ENCODE measurements at regions not wholly inside any gene's neighbourhood (a gene's known extent, or its start where the extent isn't known, plus 50 kb on each side); places are given as distances from the start of the nearest gene placed in this dataset.

- no peak for DNase-seq (ENCODE audit: low read depth in 6 of 9, low spot score in 9 of 9)
- WGBS: 72% methylated on average over 6 of the region's 6 CpGs
- H3K27me3 ChIP-seq (ENCODE audit: control insufficient read depth in 2 of 2, insufficient read depth in 1 of 2, low read length in 1 of 2): no peaks in the 10 kb centered on the region
- no peaks in the 10 kb centered on the region for H3K36me3 ChIP-seq (ENCODE audit: control insufficient read depth in 2 of 2, insufficient read depth in 2 of 2, low read length in 1 of 2)
- no peaks in the 10 kb centered on the region for H3K9me3 ChIP-seq (ENCODE audit: control insufficient read depth in 2 of 2, insufficient read depth in 1 of 2, low read length in 1 of 2)
- no peak overlapping the region for H3K27ac ChIP-seq (ENCODE audit: low read depth in 1 of 2, low read length in 1 of 2)
- no peak overlapping the region for H3K4me3 ChIP-seq (ENCODE audit: low read length in 2 of 2)
- no peaks in the 10 kb centered on the region for H3K4me1 ChIP-seq (ENCODE audit: control insufficient read depth in 2 of 2, insufficient read depth in 2 of 2, low read length in 2 of 2)
Measured at GRCh38 chr7:95718577-95719410, 53.6 kb upstream of the DYNC1I1 start.

- no peaks in the 10 kb centered on the region for H3K27me3 ChIP-seq (ENCODE audit: control insufficient read depth in 2 of 2, insufficient read depth in 1 of 2, low read length in 1 of 2)
- H3K4me1 ChIP-seq (ENCODE audit: control insufficient read depth in 2 of 2, insufficient read depth in 2 of 2, low read length in 2 of 2): no peaks in the 10 kb centered on the region
- H3K9me3 ChIP-seq (ENCODE audit: control insufficient read depth in 2 of 2, insufficient read depth in 1 of 2, low read length in 1 of 2): no peaks in the 10 kb centered on the region
- no peak overlapping the region for H3K27ac ChIP-seq (ENCODE audit: low read depth in 1 of 2, low read length in 1 of 2)
- 94% methylated on average over 5 of the region's 5 CpGs for WGBS
- no peak overlapping the region for H3K4me3 ChIP-seq (ENCODE audit: low read length in 2 of 2)
- H3K36me3 ChIP-seq (ENCODE audit: control insufficient read depth in 2 of 2, insufficient read depth in 2 of 2, low read length in 1 of 2): no peaks in the 10 kb centered on the region
- DNase-seq (ENCODE audit: low read depth in 6 of 9, low spot score in 9 of 9): no peak
Measured at GRCh38 chr7:95716357-95717122, 55.8 kb upstream of the DYNC1I1 start.

GRCh38 chr7:95715274-95715673 is 57.1 kb upstream of the DYNC1I1 start:
- no peaks in the 10 kb centered on the region for H3K27me3 ChIP-seq (ENCODE audit: control insufficient read depth in 2 of 2, insufficient read depth in 1 of 2, low read length in 1 of 2)
- H3K4me1 ChIP-seq (ENCODE audit: control insufficient read depth in 2 of 2, insufficient read depth in 2 of 2, low read length in 2 of 2): no peaks in the 10 kb centered on the region
- no peaks in the 10 kb centered on the region for H3K9me3 ChIP-seq (ENCODE audit: control insufficient read depth in 2 of 2, insufficient read depth in 1 of 2, low read length in 1 of 2)

GRCh38 chr7:95710711-95711110 is 61.6 kb upstream of the DYNC1I1 start:
- Histone ChIP-seq H3K27me3 (ENCODE audit: control insufficient read depth in 2 of 2, insufficient read depth in 1 of 2, low read length in 1 of 2) (no peaks in the 10 kb centered on the region), H3K4me1 (ENCODE audit: control insufficient read depth in 2 of 2, insufficient read depth in 2 of 2, low read length in 2 of 2) (no peaks in the 10 kb centered on the region), H3K4me3 (ENCODE audit: low read length in 2 of 2) (no peak overlapping the region), H3K27ac (ENCODE audit: low read depth in 1 of 2, low read length in 1 of 2) (no peak overlapping the region), H3K9me3 (ENCODE audit: control insufficient read depth in 2 of 2, insufficient read depth in 1 of 2, low read length in 1 of 2) (no peaks in the 10 kb centered on the region), H3K36me3 (ENCODE audit: control insufficient read depth in 2 of 2, insufficient read depth in 2 of 2, low read length in 1 of 2) (no peaks in the 10 kb centered on the region)
- no peak for DNase-seq (ENCODE audit: low read depth in 6 of 9, low spot score in 9 of 9)

More at GRCh38 chr7:95715274-95715673, 57.1 kb upstream of the DYNC1I1 start:
- H3K27ac ChIP-seq (ENCODE audit: low read depth in 1 of 2, low read length in 1 of 2): no peak overlapping the region
- H3K4me3 ChIP-seq (ENCODE audit: low read length in 2 of 2): no peak overlapping the region
- no peaks in the 10 kb centered on the region for H3K36me3 ChIP-seq (ENCODE audit: control insufficient read depth in 2 of 2, insufficient read depth in 2 of 2, low read length in 1 of 2)
- DNase-seq (ENCODE audit: low read depth in 6 of 9, low spot score in 9 of 9): no peak

- Histone ChIP-seq H3K4me3 (ENCODE audit: low read length in 2 of 2) (no peak overlapping the region), H3K36me3 (ENCODE audit: control insufficient read depth in 2 of 2, insufficient read depth in 2 of 2, low read length in 1 of 2) (no peaks in the 10 kb centered on the region), H3K4me1 (ENCODE audit: control insufficient read depth in 2 of 2, insufficient read depth in 2 of 2, low read length in 2 of 2) (no peaks in the 10 kb centered on the region), H3K9me3 (ENCODE audit: control insufficient read depth in 2 of 2, insufficient read depth in 1 of 2, low read length in 1 of 2) (no peaks in the 10 kb centered on the region), H3K27ac (ENCODE audit: low read depth in 1 of 2, low read length in 1 of 2) (no peak overlapping the region), H3K27me3 (ENCODE audit: control insufficient read depth in 2 of 2, insufficient read depth in 1 of 2, low read length in 1 of 2) (no peaks in the 10 kb centered on the region)
- DNase-seq (ENCODE audit: low read depth in 6 of 9, low spot score in 9 of 9): no peak
Measured at GRCh38 chr7:95700917-95701316, 71.4 kb upstream of the DYNC1I1 start.

- Histone ChIP-seq H3K27ac (ENCODE audit: low read depth in 1 of 2, low read length in 1 of 2) (no peak overlapping the region), H3K4me3 (ENCODE audit: low read length in 2 of 2) (no peak overlapping the region), H3K4me1 (ENCODE audit: control insufficient read depth in 2 of 2, insufficient read depth in 2 of 2, low read length in 2 of 2) (no peaks in the 10 kb centered on the region), H3K9me3 (ENCODE audit: control insufficient read depth in 2 of 2, insufficient read depth in 1 of 2, low read length in 1 of 2) (no peaks in the 10 kb centered on the region), H3K27me3 (ENCODE audit: control insufficient read depth in 2 of 2, insufficient read depth in 1 of 2, low read length in 1 of 2) (no peaks in the 10 kb centered on the region), H3K36me3 (ENCODE audit: control insufficient read depth in 2 of 2, insufficient read depth in 2 of 2, low read length in 1 of 2) (no peaks in the 10 kb centered on the region)
- WGBS: 91% methylated on average over 2 of the region's 2 CpGs
- DNase-seq (ENCODE audit: low read depth in 6 of 9, low spot score in 9 of 9): no peak
Measured at GRCh38 chr7:95694334-95694733, 78.0 kb upstream of the DYNC1I1 start.

GRCh38 chr7:95693551-95694333 is 78.6 kb upstream of the DYNC1I1 start:
- no peaks in the 10 kb centered on the region for H3K9me3 ChIP-seq (ENCODE audit: control insufficient read depth in 2 of 2, insufficient read depth in 1 of 2, low read length in 1 of 2)
- H3K4me3 ChIP-seq (ENCODE audit: low read length in 2 of 2): no peak overlapping the region
- H3K4me1 ChIP-seq (ENCODE audit: control insufficient read depth in 2 of 2, insufficient read depth in 2 of 2, low read length in 2 of 2): no peaks in the 10 kb centered on the region
- no peak for DNase-seq (ENCODE audit: low read depth in 6 of 9, low spot score in 9 of 9)
- H3K27me3 ChIP-seq (ENCODE audit: control insufficient read depth in 2 of 2, insufficient read depth in 1 of 2, low read length in 1 of 2): no peaks in the 10 kb centered on the region
- no peaks in the 10 kb centered on the region for H3K36me3 ChIP-seq (ENCODE audit: control insufficient read depth in 2 of 2, insufficient read depth in 2 of 2, low read length in 1 of 2)
- 91% methylated on average over 5 of the region's 5 CpGs for WGBS
- H3K27ac ChIP-seq (ENCODE audit: low read depth in 1 of 2, low read length in 1 of 2): no peak overlapping the region

GRCh38 chr7:95691464-95691863 is 80.9 kb upstream of the DYNC1I1 start:
- Histone ChIP-seq H3K4me3 (ENCODE audit: low read length in 2 of 2) (no peak overlapping the region), H3K4me1 (ENCODE audit: control insufficient read depth in 2 of 2, insufficient read depth in 2 of 2, low read length in 2 of 2) (no peaks in the 10 kb centered on the region), H3K27me3 (ENCODE audit: control insufficient read depth in 2 of 2, insufficient read depth in 1 of 2, low read length in 1 of 2) (no peaks in the 10 kb centered on the region), H3K9me3 (ENCODE audit: control insufficient read depth in 2 of 2, insufficient read depth in 1 of 2, low read length in 1 of 2) (no peaks in the 10 kb centered on the region), H3K36me3 (ENCODE audit: control insufficient read depth in 2 of 2, insufficient read depth in 2 of 2, low read length in 1 of 2) (no peaks in the 10 kb centered on the region), H3K27ac (ENCODE audit: low read depth in 1 of 2, low read length in 1 of 2) (no peak overlapping the region)
- 92% methylated on average over 4 of the region's 4 CpGs for WGBS
- DNase-seq (ENCODE audit: low read depth in 6 of 9, low spot score in 9 of 9): no peak
